GM23248 (cell line): ENCODE measurements at regions not wholly inside any gene's neighbourhood (a gene's known extent, or its start where the extent isn't known, plus 50 kb on each side); places are given as distances from the start of the nearest gene placed in this dataset.

Source experiments
- DNase-seq: peaks from one replicate; pipeline ENCODE4 v3.0.0-alpha.2; 2015
- H2AFZ ChIP-seq: fragments of 200-600 bp; sonication (generic); 2 replicates; pipeline ENCODE4 v1.6.1; 2016; ENCODE audit warnings: antibody characterized with exemption
- H3F3A ChIP-seq: fragments of 200-600 bp; sonication (generic); 2 replicates; pipeline ENCODE4 v1.6.1; 2016; ENCODE audit warnings: mild to moderate bottlenecking, antibody characterized with exemption, mixed run types; ENCODE audit not compliant: insufficient read depth
- H3K27ac ChIP-seq: fragments of 200-600 bp; sonication (generic); 2 replicates; pipeline ENCODE4 v1.5.1; 2016; ENCODE audit warnings: mild to moderate bottlenecking
- H3K27me3 ChIP-seq: fragments of 200-600 bp; sonication (generic); replicated peaks from 2 replicates; pipeline ENCODE4 v1.6.1; 2016; ENCODE audit warnings: mild to moderate bottlenecking; ENCODE audit not compliant: insufficient read depth
- H3K36me3 ChIP-seq: fragments of 200-600 bp; sonication (generic); 2 replicates; pipeline ENCODE4 v1.6.1; 2016; ENCODE audit warnings: low read depth, mild to moderate bottlenecking
- H3K4me1 ChIP-seq: fragments of 200-600 bp; sonication (generic); 2 replicates; pipeline ENCODE4 v1.6.1; 2016; ENCODE audit warnings: mild to moderate bottlenecking; ENCODE audit not compliant: insufficient read depth
- H3K4me2 ChIP-seq: fragments of 200-600 bp; sonication (generic); one replicate; pipeline ENCODE4 v1.6.1; 2016; ENCODE audit warnings: mild to moderate bottlenecking; ENCODE audit not compliant: unreplicated experiment
- H3K4me3 ChIP-seq: fragments of 200-600 bp; sonication (generic); 2 replicates; pipeline ENCODE4 v1.5.1; 2016; ENCODE audit warnings: mild to moderate bottlenecking
- H3K79me2 ChIP-seq: fragments of 200-600 bp; sonication (generic); 2 replicates; pipeline ENCODE4 v1.6.1; 2016; ENCODE audit warnings: mild to moderate bottlenecking; ENCODE audit not compliant: insufficient read depth
- H3K9ac ChIP-seq: fragments of 200-600 bp; sonication (generic); 2 replicates; pipeline ENCODE4 v1.6.1; 2016; ENCODE audit warnings: mild to moderate bottlenecking
- H3K9me2 ChIP-seq: fragments of 200-600 bp; sonication (generic); 2 replicates; pipeline ENCODE4 v1.6.1; 2016; ENCODE audit warnings: mixed run types, mild to moderate bottlenecking, moderate library complexity; ENCODE audit not compliant: insufficient read depth
- H3K9me3 ChIP-seq: fragments of 200-600 bp; sonication (generic); one replicate; pipeline ENCODE4 v1.6.1; 2017; ENCODE audit warnings: low read depth
- H4K20me1 ChIP-seq: fragments of 200-600 bp; sonication (generic); 2 replicates; pipeline ENCODE4 v1.6.0; 2016; ENCODE audit not compliant: insufficient read depth
- EZH2 ChIP-seq: fragments of 200-600 bp; sonication (generic); IDR thresholded peaks from 2 replicates; pipeline ENCODE4 v1.6.1; 2018; ENCODE audit warnings: antibody characterized with exemption, mild to moderate bottlenecking; ENCODE audit not compliant: insufficient read depth, poor library complexity, severe bottlenecking
- EZH2phosphoT487 ChIP-seq: fragments of 200-600 bp; sonication (generic); IDR thresholded peaks from 2 replicates; pipeline ENCODE4 v1.6.1; 2018; ENCODE audit warnings: antibody characterized with exemption, moderate library complexity, mild to moderate bottlenecking, low read depth; ENCODE audit not compliant: insufficient read depth
- WGBS, 2 experiments: methylation state at CpG; one replicate each; pipeline ENCODE4 v1.1.6; 2015 to 2017; ENCODE audit warnings: low lambda C conversion rate in 2 of 2, low coverage in 1 of 2; ENCODE audit errors: missing lambda C conversion rate in 2 of 2; 5-methylcytosine and 5-hydroxymethylcytosine counted together
- in situ Hi-C: fragments of 300-500 bp; cut with MboI; formaldehyde crosslinking; loops from 2 replicates; pipeline ENCODE4 v1.15.0; 2020

DNA sequence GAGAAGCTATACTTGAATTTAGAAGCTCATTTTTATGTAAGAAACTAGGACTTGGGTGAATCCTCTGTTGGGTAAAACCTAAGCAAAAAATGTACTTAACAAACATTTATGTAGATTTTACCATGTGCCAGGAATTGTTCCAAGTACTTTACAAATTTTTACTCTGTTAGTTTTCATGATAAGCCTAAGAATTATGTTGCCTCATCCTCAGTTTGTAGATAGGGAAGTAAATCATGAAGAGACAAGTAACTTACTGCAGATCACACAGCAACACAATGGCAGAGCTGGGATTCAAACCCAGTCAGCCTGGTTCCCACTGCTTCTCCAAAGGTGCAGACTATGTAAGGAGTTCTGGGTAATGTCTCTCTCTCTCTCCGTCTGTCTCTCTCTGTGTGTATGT is 169.9 kb downstream of the DIPK2A start:
- Histone ChIP-seq H3K9ac (no peak overlapping the region), H3F3A (peaks cover 16% of the 10 kb centered on the region; the same call in 1 of the 2 replicates), H3K27me3 (no peaks in the 10 kb centered on the region), H4K20me1 (no peaks in the 10 kb centered on the region), H3K4me2 (peak overlapping the region; percentile 83), H3K27ac (no peak overlapping the region), H3K79me2 (no peaks in the 10 kb centered on the region), H2AFZ (peak overlapping the region; percentile 79; the same call in 1 of the 2 replicates), H3K36me3 (no peaks in the 10 kb centered on the region), H3K9me3 (no peaks in the 10 kb centered on the region), H3K4me3 (no peak overlapping the region), H3K9me2 (no peaks in the 10 kb centered on the region), H3K4me1 (peaks cover 10% of the 10 kb centered on the region)
- WGBS, 2 experiments: 60 to 90% methylated on average over 1 of the region's 1 CpG
- TF ChIP-seq EZH2phosphoT487 (no peak), EZH2 (no peak)
- in situ Hi-C loops: no loop called here
- DNase-seq: no peak

DNA sequence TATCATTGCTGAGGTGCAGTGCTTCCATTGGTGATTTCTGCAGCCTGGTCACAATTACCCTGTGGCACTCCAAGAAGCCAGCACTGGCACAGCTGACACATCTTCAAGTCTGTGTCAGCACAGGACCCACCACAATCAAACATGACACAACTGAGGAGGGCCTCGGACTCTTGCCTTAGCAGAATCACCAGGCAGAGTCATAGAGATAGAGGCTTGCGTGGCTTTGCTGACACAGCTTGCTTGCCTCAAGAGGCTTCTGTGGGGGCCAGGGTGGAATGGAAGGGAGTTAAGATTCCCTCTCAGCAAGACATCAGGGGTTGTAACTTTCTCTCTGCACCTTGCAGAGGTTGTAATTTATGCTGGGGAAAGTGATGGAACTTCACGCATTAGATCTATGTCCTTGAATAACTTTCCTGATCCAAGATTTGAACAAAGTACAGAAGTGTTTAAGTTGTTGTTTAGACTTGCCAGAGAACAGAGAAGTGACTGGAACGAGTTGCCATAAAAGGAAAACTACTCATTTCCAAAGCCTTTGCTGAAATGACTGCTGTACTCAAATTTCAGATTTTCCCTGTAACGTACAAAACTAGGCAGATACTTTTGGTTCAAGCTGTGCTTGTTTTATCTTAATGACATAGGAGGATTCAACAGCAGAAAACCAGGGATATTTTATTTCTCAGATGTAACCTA is 170.7 kb downstream of the DIPK2A start:
- Histone ChIP-seq H3K27me3 (no peaks in the 10 kb centered on the region), H4K20me1 (no peaks in the 10 kb centered on the region), H3K9me3 (no peaks in the 10 kb centered on the region), H3K79me2 (no peaks in the 10 kb centered on the region), H3K4me3 (peak overlapping the region; percentile 59), H3K36me3 (no peaks in the 10 kb centered on the region), H2AFZ (peak overlapping the region; percentile 79), H3K27ac (peak overlapping the region; percentile 53), H3K9me2 (no peaks in the 10 kb centered on the region), H3F3A (peaks cover 16% of the 10 kb centered on the region; the same call in 1 of the 2 replicates), H3K9ac (peak overlapping the region; percentile 51), H3K4me1 (peaks cover 10% of the 10 kb centered on the region), H3K4me2 (peak overlapping the region; percentile 83)
- WGBS, 2 experiments: 4 to 5% methylated on average over 5 of the region's 5 CpGs
- in situ Hi-C loops: no loop called here
- TF ChIP-seq EZH2 (no peak), EZH2phosphoT487 (no peak)
- peak; percentile 81 for DNase-seq

- no peak overlapping the region for H3K9ac ChIP-seq
- H4K20me1 ChIP-seq: no peaks in the 10 kb centered on the region
- H3K4me1 ChIP-seq: no peaks in the 10 kb centered on the region
- no peak overlapping the region for H3K4me3 ChIP-seq
- no peak overlapping the region for H3K27ac ChIP-seq
- 72 to 73% methylated on average over 2 of the region's 2 CpGs for WGBS, 2 experiments
- H3K27me3 ChIP-seq: no peaks in the 10 kb centered on the region
- H3K9me2 ChIP-seq: no peaks in the 10 kb centered on the region
- H3F3A ChIP-seq: no peaks in the 10 kb centered on the region
- H3K36me3 ChIP-seq: no peaks in the 10 kb centered on the region
- H3K9me3 ChIP-seq: no peaks in the 10 kb centered on the region
- no peak overlapping the region for H2AFZ ChIP-seq
- in situ Hi-C loops: no loop called here
- no peak for TF ChIP-seq EZH2
- TF ChIP-seq EZH2phosphoT487: no peak
- no peaks in the 10 kb centered on the region for H3K79me2 ChIP-seq
- H3K4me2 ChIP-seq: no peak overlapping the region
- peak; percentile 4 for DNase-seq
Observed at GRCh38 chr3:144148356-144148755, 176.7 kb downstream of the DIPK2A start.

DNA sequence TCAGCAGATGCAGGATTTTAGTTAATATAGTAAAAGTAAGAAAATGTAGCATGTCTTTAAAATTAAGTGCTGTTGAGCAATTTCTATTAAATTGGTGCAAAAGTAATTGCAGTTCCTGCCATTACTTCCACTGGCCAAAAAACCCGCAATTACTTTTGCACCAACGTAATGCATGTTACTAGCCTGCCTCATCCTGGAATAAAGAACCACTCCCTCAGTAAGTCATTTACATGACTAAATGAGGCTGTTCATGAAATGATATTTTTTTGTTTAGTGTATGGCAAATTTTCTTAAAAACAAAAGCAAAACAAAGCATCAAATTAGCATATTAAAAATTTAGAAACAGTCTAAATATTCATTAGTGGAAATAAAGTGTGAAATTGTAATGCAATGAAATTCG is 180.4 kb downstream of the DIPK2A start:
- H3K4me3 ChIP-seq: no peak overlapping the region
- H3F3A ChIP-seq: no peaks in the 10 kb centered on the region
- TF ChIP-seq EZH2phosphoT487 (no peak), EZH2 (no peak)
- 73 to 80% methylated on average over 3 of the region's 3 CpGs for WGBS, 2 experiments
- in situ Hi-C loops: no loop called here
- no peak overlapping the region for H3K9ac ChIP-seq
- no peaks in the 10 kb centered on the region for H3K36me3 ChIP-seq
- H3K27me3 ChIP-seq: no peaks in the 10 kb centered on the region
- H3K4me1 ChIP-seq: no peaks in the 10 kb centered on the region
- DNase-seq: no peak
- no peaks in the 10 kb centered on the region for H3K79me2 ChIP-seq
- H3K9me2 ChIP-seq: no peaks in the 10 kb centered on the region
- no peak overlapping the region for H3K4me2 ChIP-seq
- H3K27ac ChIP-seq: no peak overlapping the region
- H3K9me3 ChIP-seq: no peaks in the 10 kb centered on the region
- H2AFZ ChIP-seq: no peak overlapping the region
- no peaks in the 10 kb centered on the region for H4K20me1 ChIP-seq

DNA sequence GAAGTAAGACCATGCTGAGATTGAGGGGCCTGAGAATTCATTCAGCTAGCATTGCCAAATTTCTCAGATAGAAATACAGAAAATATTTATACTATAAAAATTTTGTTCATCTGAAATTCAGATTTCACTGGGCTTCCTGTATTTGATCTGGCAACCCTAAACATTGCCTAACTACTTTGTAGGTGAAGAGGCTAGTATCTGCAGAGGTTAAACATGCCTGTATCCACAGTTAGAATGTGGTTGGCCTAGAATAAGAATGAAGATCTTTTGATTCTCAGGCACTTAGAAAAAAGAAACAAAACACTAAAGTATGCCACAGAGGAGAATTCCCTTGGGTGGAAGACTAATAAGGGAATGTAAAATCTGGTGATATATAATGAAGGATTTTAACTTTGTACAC is 189.0 kb downstream of the DIPK2A start:
- in situ Hi-C loops: no loop called here
- TF ChIP-seq EZH2 (no peak), EZH2phosphoT487 (no peak)
- DNase-seq: no peak
- Histone ChIP-seq H3K27ac (no peak overlapping the region), H3K9me3 (no peaks in the 10 kb centered on the region), H4K20me1 (no peaks in the 10 kb centered on the region), H3K9ac (no peak overlapping the region), H3F3A (no peaks in the 10 kb centered on the region), H3K4me3 (no peak overlapping the region), H3K36me3 (no peaks in the 10 kb centered on the region), H3K9me2 (no peaks in the 10 kb centered on the region), H3K4me1 (peaks cover 5% of the 10 kb centered on the region; the same call in 1 of the 2 replicates), H3K27me3 (no peaks in the 10 kb centered on the region), H2AFZ (no peak overlapping the region), H3K4me2 (no peak overlapping the region), H3K79me2 (no peaks in the 10 kb centered on the region)
